ENCODE measurements at regions not wholly inside any gene's neighbourhood (a gene's known extent, or its start where the extent isn't known, plus 50 kb on each side); places are given as distances from the start of the nearest gene placed in this dataset.

DNA sequence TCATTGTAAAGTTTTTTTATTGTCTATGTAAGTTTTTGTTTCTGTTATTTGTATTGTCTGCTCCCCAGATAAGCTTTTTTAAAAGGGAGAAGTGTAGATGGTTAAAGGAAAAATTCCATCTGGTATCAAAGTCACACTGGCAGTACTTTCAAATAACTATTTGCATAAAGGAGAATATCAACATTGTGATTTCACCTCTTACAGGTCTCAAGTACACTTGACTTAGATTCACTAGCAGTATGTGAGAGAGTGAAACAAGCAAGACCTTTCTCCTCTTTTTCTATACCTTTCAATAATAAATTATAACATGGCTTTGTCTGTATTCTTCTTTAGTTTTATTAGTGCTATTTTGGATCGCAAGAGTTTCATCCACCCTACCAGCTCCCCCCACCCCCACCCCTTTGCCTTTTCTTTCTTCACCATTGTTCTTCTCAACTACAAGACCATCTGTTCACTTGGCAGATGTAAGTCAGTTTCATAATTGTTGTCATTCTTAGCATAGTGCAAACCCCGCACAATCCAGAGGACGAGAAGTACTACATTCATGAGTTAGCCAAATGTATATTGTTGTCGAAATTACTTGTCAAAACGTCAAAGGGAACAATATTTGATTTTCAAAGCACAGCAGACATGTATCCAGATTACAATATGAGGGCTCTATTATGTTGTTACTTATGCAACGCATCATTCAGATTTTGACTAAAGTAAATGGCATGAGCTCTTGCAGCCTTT, 602.7 kb upstream of the FLRT2 start:
- TF ChIP-seq, protein P1, sequence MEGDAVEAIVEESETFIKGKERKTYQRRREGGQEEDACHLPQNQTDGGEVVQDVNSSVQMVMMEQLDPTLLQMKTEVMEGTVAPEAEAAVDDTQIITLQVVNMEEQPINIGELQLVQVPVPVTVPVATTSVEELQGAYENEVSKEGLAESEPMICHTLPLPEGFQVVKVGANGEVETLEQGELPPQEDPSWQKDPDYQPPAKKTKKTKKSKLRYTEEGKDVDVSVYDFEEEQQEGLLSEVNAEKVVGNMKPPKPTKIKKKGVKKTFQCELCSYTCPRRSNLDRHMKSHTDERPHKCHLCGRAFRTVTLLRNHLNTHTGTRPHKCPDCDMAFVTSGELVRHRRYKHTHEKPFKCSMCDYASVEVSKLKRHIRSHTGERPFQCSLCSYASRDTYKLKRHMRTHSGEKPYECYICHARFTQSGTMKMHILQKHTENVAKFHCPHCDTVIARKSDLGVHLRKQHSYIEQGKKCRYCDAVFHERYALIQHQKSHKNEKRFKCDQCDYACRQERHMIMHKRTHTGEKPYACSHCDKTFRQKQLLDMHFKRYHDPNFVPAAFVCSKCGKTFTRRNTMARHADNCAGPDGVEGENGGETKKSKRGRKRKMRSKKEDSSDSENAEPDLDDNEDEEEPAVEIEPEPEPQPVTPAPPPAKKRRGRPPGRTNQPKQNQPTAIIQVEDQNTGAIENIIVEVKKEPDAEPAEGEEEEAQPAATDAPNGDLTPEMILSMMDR (conservative IDR thresholded peaks at IDR 0.05 in 1 of 2, IDR thresholded peaks at IDR 0.05 in 1 of 2; ENCODE audit: extremely low read depth in 1 of 2, insufficient read depth in 1 of 2, low read depth in 1 of 2, low read length in 2 of 2), result no peak
- no peak for TF ChIP-seq EZH2 (IDR thresholded peaks at IDR 0.05; ENCODE audit: borderline replicate concordance, low read length)

All from mammary epithelial cell (primary cell).